ENCODE measurements at regions not wholly inside any gene's neighbourhood (a gene's known extent, or its start where the extent isn't known, plus 50 kb on each side); places are given as distances from the start of the nearest gene placed in this dataset.

DNA sequence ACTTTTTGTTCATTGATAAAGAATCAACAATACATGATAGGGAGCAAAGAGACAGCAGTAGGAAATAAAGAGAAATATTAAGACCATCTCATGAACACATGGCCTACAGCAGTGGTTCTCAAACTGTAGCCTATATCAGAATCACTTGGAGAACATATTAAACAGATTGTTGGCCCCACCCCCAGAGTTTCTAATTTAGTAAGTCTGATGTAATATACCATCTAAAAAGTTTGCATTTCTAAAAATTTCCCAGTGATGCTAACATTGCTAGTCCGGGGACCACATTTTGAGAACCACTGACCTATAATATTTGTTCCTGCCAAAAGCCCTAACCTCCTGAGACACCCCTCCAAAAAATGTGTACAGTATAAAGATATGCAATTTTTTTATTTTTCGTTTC is 306.2 kb upstream of the NREP start:
- Mint-ChIP-seq H3K27ac (ENCODE audit: unreplicated experiment) (no peak overlapping the region), H3K27me3 (ENCODE audit: low read depth) (no peaks in the 10 kb centered on the region), H3K4me1 (no peaks in the 10 kb centered on the region), H3K4me3 (no peak overlapping the region), H3K9me3 (no peaks in the 10 kb centered on the region), H3K36me3 (ENCODE audit: low read depth) (no peaks in the 10 kb centered on the region)
- TF ChIP-seq, protein P1, sequence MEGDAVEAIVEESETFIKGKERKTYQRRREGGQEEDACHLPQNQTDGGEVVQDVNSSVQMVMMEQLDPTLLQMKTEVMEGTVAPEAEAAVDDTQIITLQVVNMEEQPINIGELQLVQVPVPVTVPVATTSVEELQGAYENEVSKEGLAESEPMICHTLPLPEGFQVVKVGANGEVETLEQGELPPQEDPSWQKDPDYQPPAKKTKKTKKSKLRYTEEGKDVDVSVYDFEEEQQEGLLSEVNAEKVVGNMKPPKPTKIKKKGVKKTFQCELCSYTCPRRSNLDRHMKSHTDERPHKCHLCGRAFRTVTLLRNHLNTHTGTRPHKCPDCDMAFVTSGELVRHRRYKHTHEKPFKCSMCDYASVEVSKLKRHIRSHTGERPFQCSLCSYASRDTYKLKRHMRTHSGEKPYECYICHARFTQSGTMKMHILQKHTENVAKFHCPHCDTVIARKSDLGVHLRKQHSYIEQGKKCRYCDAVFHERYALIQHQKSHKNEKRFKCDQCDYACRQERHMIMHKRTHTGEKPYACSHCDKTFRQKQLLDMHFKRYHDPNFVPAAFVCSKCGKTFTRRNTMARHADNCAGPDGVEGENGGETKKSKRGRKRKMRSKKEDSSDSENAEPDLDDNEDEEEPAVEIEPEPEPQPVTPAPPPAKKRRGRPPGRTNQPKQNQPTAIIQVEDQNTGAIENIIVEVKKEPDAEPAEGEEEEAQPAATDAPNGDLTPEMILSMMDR (conservative IDR thresholded peaks at IDR 0.05): no peak
- no peak for DNase-seq (ENCODE audit: low read depth, low spot score)

DNA sequence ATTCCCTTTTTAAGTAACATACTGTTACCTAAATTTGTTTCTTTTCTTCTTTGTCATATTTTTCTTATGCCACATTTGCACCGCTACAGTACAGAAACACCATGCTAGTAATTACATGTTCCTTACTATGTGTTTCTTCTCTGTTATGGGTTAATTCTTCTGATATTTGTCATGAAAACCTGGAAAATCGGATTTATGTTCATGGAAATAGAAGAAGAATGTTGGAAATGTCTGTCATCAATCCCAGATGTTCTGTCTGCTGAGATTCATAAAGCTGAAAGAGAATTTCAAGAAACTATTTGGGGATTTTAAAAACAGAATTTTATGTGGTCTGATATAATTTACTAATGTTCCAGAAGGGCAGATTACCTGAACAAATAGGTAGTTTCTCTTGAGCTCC is 305.2 kb upstream of the NREP start:
- Mint-ChIP-seq H3K4me3 (no peak overlapping the region), H3K27ac (ENCODE audit: unreplicated experiment) (no peak overlapping the region), H3K27me3 (ENCODE audit: low read depth) (no peaks in the 10 kb centered on the region), H3K9me3 (no peaks in the 10 kb centered on the region), H3K36me3 (ENCODE audit: low read depth) (no peaks in the 10 kb centered on the region), H3K4me1 (no peaks in the 10 kb centered on the region)
- no peak for DNase-seq (ENCODE audit: low read depth, low spot score)
- TF ChIP-seq, protein P1 (conservative IDR thresholded peaks at IDR 0.05): no peak

DNA sequence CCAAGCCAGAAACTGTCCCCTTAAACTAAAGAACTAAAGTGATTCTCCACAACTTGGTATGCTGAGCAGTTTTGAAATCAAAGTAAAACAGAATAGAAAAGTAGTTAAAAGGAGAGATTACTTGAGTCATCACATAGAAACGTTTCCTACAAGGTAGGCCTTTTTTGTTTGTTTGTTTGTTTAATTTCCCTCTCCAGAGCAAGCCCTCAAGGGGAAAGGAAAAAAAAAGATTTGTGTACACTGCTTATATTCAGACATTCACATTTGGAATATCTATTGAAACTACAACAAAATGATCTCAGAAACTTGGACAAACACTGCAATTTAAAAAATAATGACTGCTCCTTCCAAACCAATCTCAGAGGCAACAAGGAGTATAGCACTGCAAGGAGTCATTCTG is 304.7 kb upstream of the NREP start:
- Mint-ChIP-seq H3K4me1 (no peaks in the 10 kb centered on the region), H3K27me3 (ENCODE audit: low read depth) (no peaks in the 10 kb centered on the region), H3K9me3 (no peaks in the 10 kb centered on the region), H3K4me3 (no peak overlapping the region), H3K36me3 (ENCODE audit: low read depth) (no peaks in the 10 kb centered on the region), H3K27ac (ENCODE audit: unreplicated experiment) (no peak overlapping the region)
- TF ChIP-seq, protein P1 (conservative IDR thresholded peaks at IDR 0.05): no peak
- no peak for DNase-seq (ENCODE audit: low read depth, low spot score)

DNA sequence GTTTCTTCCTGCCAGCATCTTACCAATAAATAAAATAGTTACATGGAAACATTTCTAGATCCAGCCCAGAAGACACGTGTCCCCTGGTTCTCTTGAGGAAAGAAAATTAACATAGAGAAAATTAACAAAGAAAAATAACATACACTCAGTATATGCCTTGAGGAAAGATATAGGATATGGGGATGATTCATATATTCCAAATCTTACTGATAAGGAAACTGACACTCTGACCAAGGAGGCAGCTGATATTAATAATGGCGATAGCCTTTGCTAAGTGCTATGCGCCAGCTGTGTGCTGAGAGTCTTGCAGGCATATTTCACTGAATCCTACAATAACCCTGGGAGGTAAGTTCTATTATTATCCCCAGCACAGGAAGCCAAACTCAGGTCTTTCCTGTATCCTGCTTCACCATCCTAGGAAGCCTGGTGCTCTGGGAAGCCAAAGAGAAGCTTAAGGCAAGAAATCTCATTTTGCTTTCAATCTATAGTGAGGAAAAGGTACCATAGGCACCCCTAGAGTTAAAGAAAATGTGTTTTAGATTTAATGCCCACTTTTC is 302.7 kb upstream of the NREP start:
- no peaks in the 10 kb centered on the region for H3K27me3 Mint-ChIP-seq (ENCODE audit: low read depth)
- H3K9me3 Mint-ChIP-seq: peaks cover 11% of the 10 kb centered on the region
- no peaks in the 10 kb centered on the region for H3K4me1 Mint-ChIP-seq
- no peak overlapping the region for H3K27ac Mint-ChIP-seq (ENCODE audit: unreplicated experiment)
- DNase-seq (ENCODE audit: low read depth, low spot score): no peak
- no peaks in the 10 kb centered on the region for H3K36me3 Mint-ChIP-seq (ENCODE audit: low read depth)
- TF ChIP-seq, protein P1 (conservative IDR thresholded peaks at IDR 0.05): no peak
- no peak overlapping the region for H3K4me3 Mint-ChIP-seq

DNA sequence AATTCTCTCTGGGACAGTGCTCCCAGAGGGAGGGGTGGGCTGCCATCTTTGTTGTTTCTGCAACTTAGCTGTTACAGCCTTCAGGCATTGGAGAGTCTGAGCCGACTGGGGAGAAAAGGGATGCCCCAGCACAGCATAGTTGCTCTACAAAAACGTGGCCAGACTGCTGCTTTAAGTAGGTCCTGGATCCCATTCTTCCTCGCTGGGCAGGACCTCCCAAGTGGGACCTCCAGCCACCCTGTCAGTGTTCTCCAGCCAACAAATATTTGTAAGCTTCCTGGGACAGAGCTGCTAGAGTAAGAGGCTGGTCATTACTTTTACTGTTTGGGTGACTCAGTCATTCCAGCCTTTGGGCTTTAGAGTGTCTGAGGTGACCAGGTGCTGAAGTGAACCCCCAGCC is 292.7 kb upstream of the NREP start:
- DNase-seq (ENCODE audit: low read depth, low spot score): no peak
- no peaks in the 10 kb centered on the region for H3K4me1 Mint-ChIP-seq
- no peaks in the 10 kb centered on the region for H3K27me3 Mint-ChIP-seq (ENCODE audit: low read depth)
- TF ChIP-seq, protein P1 (conservative IDR thresholded peaks at IDR 0.05): no peak
- H3K4me3 Mint-ChIP-seq: no peak overlapping the region
- H3K27ac Mint-ChIP-seq (ENCODE audit: unreplicated experiment): no peak overlapping the region
- peaks cover 5% of the 10 kb centered on the region for H3K36me3 Mint-ChIP-seq (ENCODE audit: low read depth)
- H3K9me3 Mint-ChIP-seq: peaks cover 19% of the 10 kb centered on the region

DNA sequence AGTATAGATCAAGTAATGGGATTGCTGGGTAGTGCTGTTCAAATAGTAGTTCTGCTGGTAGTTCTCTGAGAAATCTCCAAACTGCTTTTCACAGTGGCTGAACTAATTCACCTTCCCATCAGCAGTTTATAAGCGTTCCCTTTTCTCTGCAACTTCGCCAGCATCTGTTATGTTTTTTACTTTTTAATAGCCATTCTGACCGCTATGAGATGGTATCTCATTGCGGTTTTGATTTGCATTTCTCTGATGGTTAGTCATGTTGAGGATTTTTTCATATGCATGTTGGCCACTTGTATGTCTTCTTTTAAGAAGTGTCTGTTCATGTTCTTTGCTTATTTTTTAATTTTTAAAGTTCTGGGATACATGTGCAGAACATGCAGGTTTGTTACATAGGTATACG is 279.2 kb upstream of the NREP start:
- TF ChIP-seq, protein P1 (conservative IDR thresholded peaks at IDR 0.05): no peak
- Mint-ChIP-seq H3K9me3 (peaks cover 6% of the 10 kb centered on the region), H3K27me3 (ENCODE audit: low read depth) (no peaks in the 10 kb centered on the region), H3K4me1 (no peaks in the 10 kb centered on the region), H3K27ac (ENCODE audit: unreplicated experiment) (no peak overlapping the region), H3K4me3 (no peak overlapping the region), H3K36me3 (ENCODE audit: low read depth) (no peaks in the 10 kb centered on the region)
- DNase-seq (ENCODE audit: low read depth, low spot score): no peak
